IPS-NIHi11 (cell line): ENCODE measurements at regions not wholly inside any gene's neighbourhood (a gene's known extent, or its start where the extent isn't known, plus 50 kb on each side); places are given as distances from the start of the nearest gene placed in this dataset.
A peak's percentile ranks its signal among the peaks of the same experiment; 100 is the strongest.

ENCODE experiments used
- DNase-seq: peaks from one replicate; pipeline ENCODE4 v3.0.0; 2012; ENCODE audit warnings: mixed read lengths, low spot score

- DNase-seq: no peak
These were observed 488.3 kb downstream of the PPARGC1A start for GRCh38 chr4:23401572-23401971.

- no peak for DNase-seq
These were observed 496.9 kb downstream of the PPARGC1A start for GRCh38 chr4:23392860-23393458.

GRCh38 chr4:23390246-23390645 is 499.6 kb downstream of the PPARGC1A start:
- no peak for DNase-seq

- DNase-seq: no peak
These were observed 501.0 kb downstream of the PPARGC1A start for GRCh38 chr4:23388699-23389395.

- no peak for DNase-seq
These were observed 501.6 kb downstream of the PPARGC1A start for GRCh38 chr4:23388255-23388654.

- no peak for DNase-seq
These were observed 505.1 kb downstream of the PPARGC1A start for GRCh38 chr4:23384741-23385140.

GRCh38 chr4:23382879-23383278 is 507.0 kb downstream of the PPARGC1A start:
- no peak for DNase-seq

- no peak for DNase-seq
These were observed 515.6 kb downstream of the PPARGC1A start for GRCh38 chr4:23374259-23374658.

- DNase-seq: peak; percentile 23
These were observed 516.6 kb downstream of the PPARGC1A start for GRCh38 chr4:23373261-23373660.

- DNase-seq: no peak
These were observed 518.3 kb downstream of the PPARGC1A start for GRCh38 chr4:23371533-23371932.

- DNase-seq: peak; percentile 33
These were observed 520.5 kb downstream of the PPARGC1A start for GRCh38 chr4:23369331-23369730.

GRCh38 chr4:23368081-23368697 is 521.7 kb downstream of the PPARGC1A start:
- peak; percentile 63 for DNase-seq

- no peak for DNase-seq
These were observed 523.3 kb downstream of the PPARGC1A start for GRCh38 chr4:23366557-23366906.

GRCh38 chr4:23365871-23366556 is 523.8 kb downstream of the PPARGC1A start:
- DNase-seq: no peak

GRCh38 chr4:23365086-23365485 is 524.8 kb downstream of the PPARGC1A start:
- no peak for DNase-seq

GRCh38 chr4:23364167-23364566 is 525.7 kb downstream of the PPARGC1A start:
- DNase-seq: no peak

GRCh38 chr4:23361453-23361852 is 528.4 kb downstream of the PPARGC1A start:
- no peak for DNase-seq

GRCh38 chr4:23360718-23361117 is 529.1 kb downstream of the PPARGC1A start:
- no peak for DNase-seq

- DNase-seq: no peak
These were observed 534.6 kb downstream of the PPARGC1A start for GRCh38 chr4:23355258-23355657.

GRCh38 chr4:23353200-23353599 is 536.6 kb downstream of the PPARGC1A start:
- DNase-seq: no peak

GRCh38 chr4:23348789-23349498 is 540.9 kb downstream of the PPARGC1A start:
- DNase-seq: no peak

GRCh38 chr4:23337292-23337691 is 552.6 kb downstream of the PPARGC1A start:
- peak; percentile 23 for DNase-seq
